ENCODE measurements at regions not wholly inside any gene's neighbourhood (a gene's known extent, or its start where the extent isn't known, plus 50 kb on each side); places are given as distances from the start of the nearest gene placed in this dataset.

DNA sequence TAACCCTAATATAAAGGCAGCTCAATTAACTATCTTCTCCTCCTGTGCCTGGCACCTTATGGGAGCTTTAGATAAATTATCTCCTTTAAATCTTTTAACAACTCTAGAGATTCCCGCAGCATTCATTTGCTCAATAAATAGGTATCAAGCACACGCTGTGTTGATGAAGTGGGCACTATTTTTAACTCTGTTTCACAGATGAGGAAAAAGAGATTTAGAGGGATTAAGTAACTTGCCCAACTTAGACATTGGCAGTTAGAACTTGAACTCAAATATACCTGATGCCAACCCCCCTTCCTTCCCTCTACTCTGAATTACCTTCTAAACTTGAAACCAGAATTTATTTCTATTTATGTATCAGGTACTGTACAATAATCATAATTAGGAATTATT is 112.4 kb downstream of the SH3TC2 start:
- TF ChIP-seq, protein P1, sequence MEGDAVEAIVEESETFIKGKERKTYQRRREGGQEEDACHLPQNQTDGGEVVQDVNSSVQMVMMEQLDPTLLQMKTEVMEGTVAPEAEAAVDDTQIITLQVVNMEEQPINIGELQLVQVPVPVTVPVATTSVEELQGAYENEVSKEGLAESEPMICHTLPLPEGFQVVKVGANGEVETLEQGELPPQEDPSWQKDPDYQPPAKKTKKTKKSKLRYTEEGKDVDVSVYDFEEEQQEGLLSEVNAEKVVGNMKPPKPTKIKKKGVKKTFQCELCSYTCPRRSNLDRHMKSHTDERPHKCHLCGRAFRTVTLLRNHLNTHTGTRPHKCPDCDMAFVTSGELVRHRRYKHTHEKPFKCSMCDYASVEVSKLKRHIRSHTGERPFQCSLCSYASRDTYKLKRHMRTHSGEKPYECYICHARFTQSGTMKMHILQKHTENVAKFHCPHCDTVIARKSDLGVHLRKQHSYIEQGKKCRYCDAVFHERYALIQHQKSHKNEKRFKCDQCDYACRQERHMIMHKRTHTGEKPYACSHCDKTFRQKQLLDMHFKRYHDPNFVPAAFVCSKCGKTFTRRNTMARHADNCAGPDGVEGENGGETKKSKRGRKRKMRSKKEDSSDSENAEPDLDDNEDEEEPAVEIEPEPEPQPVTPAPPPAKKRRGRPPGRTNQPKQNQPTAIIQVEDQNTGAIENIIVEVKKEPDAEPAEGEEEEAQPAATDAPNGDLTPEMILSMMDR (IDR thresholded peaks at IDR 0.05; ENCODE audit: extremely low read depth, insufficient read depth, missing control alignments) = no peak
- in situ Hi-C loops (cut with MboI; ENCODE audit: low pct_unique_long_range_greater_than_20kb, low sequenced_read_pairs, unreplicated experiment) = loop anchor here (10.0 kb wide), 1 partner anchor 216 kb away; no protein-coding TSS in a partner anchor
- DNase-seq (ENCODE audit: low spot score) = no peak

DNA sequence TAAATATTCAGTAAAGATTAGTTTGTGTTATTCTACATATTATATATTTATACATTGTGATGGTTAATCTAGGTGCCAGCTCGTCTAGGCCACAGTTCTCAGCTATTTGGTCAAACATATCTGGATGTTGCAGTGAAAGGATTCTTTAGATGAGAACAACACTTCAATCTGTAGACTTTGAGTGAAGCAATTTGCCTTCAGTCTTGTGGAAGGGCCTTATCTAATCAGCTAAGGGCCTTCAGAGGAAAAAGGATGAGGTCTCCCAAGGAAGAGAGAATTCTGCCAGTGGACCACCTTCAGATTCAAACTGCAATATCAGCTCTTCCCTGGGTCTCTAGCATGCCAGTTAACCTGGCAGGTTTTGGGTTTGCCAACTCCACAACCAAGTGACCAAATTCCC is 112.0 kb downstream of the SH3TC2 start:
- TF ChIP-seq, protein P1 (IDR thresholded peaks at IDR 0.05; ENCODE audit: extremely low read depth, insufficient read depth, missing control alignments) = no peak
- DNase-seq (ENCODE audit: low spot score) = no peak
- in situ Hi-C loops (cut with MboI; ENCODE audit: low pct_unique_long_range_greater_than_20kb, low sequenced_read_pairs, unreplicated experiment) = loop anchor here (10.0 kb wide), 1 partner anchor 216 kb away; no protein-coding TSS in a partner anchor

DNA sequence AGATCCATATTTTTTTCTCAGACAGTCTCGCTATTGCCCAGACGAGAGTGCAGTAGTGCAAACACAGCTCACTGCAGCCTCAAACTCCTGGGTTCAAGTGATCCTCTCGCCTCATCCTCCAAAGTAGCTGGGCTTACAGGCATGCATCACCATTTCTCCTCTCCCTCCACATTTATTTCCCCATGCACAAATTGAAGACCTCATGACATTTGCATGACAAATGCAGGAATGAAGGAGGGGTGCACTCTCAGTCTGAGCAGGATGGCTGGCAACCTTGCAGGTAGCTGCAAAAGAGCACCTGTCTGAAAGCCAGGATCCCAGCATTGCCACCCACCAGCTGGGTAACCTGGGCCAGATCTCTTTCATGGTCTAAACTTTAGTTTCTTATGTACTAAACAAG is 111.2 kb downstream of the SH3TC2 start:
- TF ChIP-seq, protein P1 (IDR thresholded peaks at IDR 0.05; ENCODE audit: extremely low read depth, insufficient read depth, missing control alignments) = no peak
- DNase-seq (ENCODE audit: low spot score) = no peak
- in situ Hi-C loops (cut with MboI; ENCODE audit: low pct_unique_long_range_greater_than_20kb, low sequenced_read_pairs, unreplicated experiment) = loop anchor here (10.0 kb wide), 1 partner anchor 217 kb away; no protein-coding TSS in a partner anchor

DNA sequence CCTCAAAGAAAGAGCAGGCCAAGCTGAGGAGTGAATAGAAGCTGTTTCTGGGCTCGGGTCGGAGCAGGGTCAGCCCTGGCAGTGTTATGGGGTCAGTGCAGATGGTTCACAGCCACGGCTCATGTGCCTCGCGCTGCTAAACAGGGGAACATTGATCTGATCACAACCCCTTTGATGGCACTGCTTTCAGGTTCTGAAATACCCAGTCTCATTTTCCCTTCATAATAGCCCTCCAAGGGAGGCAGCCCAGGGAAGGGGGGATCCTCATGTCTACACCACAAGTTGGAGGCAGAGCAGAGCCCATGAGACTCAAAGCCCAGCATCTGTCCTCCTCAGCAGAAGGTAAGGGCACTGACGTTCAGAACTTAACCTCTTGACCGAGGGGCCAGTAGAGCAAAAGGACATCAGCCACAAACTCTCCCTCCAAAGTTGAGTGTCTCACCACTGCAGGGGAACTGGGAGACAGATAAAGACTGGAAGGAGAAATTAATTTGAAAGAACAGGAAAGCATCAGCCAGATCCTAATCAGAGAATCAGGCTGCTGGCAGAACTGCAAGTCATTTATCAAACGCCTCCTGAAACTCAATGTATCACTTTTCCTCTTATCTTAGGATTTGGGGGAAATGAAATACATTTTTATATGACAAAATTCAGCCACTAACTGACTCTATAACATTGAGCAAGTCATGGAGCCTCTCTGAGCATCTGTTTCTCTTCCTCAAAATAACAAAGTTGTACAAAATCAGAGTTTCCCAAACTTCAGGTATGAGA is 110.6 kb downstream of the SH3TC2 start:
- in situ Hi-C loops (cut with MboI; ENCODE audit: low pct_unique_long_range_greater_than_20kb, low sequenced_read_pairs, unreplicated experiment) = loop anchor here (10.0 kb wide), 1 partner anchor 217 kb away; no protein-coding TSS in a partner anchor
- no peak for DNase-seq (ENCODE audit: low spot score)
- TF ChIP-seq, protein P1 (IDR thresholded peaks at IDR 0.05; ENCODE audit: extremely low read depth, insufficient read depth, missing control alignments) = no peak

DNA sequence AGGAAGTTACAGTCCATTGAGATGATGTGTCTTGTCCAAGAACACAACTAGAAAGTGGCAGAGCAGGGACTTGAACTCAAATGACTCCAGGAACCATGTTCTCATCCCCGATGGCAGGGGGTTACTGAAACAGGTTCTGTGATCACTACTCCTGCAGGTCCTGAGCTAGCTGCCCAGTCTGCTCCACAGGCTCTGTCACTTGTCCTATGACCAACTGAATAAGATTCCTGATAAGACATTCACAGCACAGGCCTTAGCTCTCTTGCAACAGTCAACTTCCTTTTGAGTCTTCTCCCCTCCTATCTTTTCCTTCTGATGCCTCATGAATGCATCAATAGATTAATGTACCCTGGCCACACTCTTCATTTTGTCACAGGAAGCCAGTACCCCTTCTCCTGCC is 109.2 kb downstream of the SH3TC2 start:
- no peak for DNase-seq (ENCODE audit: low spot score)
- TF ChIP-seq, protein P1 (IDR thresholded peaks at IDR 0.05; ENCODE audit: extremely low read depth, insufficient read depth, missing control alignments) = no peak
- in situ Hi-C loops (cut with MboI; ENCODE audit: low pct_unique_long_range_greater_than_20kb, low sequenced_read_pairs, unreplicated experiment) = loop anchor here (10.0 kb wide), 1 partner anchor 219 kb away; no protein-coding TSS in a partner anchor
